Lower leg skin (tissue), 3 donors: ENCODE measurements at regions not wholly inside any gene's neighbourhood (a gene's known extent, or its start where the extent isn't known, plus 50 kb on each side); places are given as distances from the start of the nearest gene placed in this dataset.

Source experiments
- POLR2A ChIP-seq, 2 donors: fragments of 450-650 bp; IDR thresholded peaks; one replicate each; pipeline ENCODE4 v1.6.1; 2016 to 2017; ENCODE audit warnings: antibody characterized with exemption in 2 of 2, mild to moderate bottlenecking in 1 of 2, moderate library complexity in 1 of 2
- TF ChIP-seq, protein P1 (sequence below), 3 donors: fragments of 450-650 bp; IDR thresholded peaks; one replicate each; pipeline ENCODE4 v1.5.1; 2016; ENCODE audit warnings: antibody characterized with exemption in 3 of 3, mild to moderate bottlenecking in 3 of 3, moderate library complexity in 2 of 3

DNA sequence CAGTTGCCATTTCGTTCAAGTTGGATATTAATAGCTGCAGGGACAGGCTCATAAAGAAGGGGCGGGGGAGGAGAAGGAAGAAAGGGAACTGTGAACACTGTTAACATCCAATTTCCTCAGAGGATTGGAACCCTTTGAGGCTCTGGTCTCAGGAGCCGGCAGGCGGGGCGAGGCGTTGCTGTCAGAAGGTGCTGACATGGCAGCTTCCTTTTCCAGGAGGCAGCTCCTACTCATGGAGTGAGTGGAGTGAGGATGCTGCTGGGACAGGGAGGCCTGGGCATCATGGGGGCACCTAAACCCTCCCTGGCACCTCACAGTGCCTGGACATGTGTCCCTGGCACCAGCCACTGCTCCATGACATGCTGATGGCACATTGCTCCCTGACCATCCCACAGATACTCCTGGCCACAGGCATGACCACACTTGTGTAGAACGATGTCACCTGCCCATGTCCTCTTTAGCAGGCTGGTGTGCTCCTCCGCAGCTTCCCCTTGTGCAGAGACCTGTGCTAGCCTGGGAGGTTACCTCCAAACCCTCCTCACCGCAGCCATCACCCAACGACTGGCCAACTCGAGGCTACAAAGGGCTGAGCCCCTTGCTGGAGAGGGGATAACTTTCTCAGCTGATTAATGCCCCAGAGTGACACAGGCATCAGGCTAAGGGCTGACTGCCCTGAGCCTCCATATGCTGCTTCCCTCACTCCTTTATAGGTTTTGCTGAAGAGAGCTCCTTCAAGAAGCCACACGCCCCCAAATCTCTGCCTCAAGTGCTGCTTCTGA, 79.6 kb upstream of the NECTIN1 start:
- no peak for TF ChIP-seq POLR2A (IDR thresholded peaks at IDR 0.05)
- TF ChIP-seq, protein P1, sequence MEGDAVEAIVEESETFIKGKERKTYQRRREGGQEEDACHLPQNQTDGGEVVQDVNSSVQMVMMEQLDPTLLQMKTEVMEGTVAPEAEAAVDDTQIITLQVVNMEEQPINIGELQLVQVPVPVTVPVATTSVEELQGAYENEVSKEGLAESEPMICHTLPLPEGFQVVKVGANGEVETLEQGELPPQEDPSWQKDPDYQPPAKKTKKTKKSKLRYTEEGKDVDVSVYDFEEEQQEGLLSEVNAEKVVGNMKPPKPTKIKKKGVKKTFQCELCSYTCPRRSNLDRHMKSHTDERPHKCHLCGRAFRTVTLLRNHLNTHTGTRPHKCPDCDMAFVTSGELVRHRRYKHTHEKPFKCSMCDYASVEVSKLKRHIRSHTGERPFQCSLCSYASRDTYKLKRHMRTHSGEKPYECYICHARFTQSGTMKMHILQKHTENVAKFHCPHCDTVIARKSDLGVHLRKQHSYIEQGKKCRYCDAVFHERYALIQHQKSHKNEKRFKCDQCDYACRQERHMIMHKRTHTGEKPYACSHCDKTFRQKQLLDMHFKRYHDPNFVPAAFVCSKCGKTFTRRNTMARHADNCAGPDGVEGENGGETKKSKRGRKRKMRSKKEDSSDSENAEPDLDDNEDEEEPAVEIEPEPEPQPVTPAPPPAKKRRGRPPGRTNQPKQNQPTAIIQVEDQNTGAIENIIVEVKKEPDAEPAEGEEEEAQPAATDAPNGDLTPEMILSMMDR (IDR thresholded peaks at IDR 0.05) = no peak
